GM18526 (cell line): ENCODE measurements at regions not wholly inside any gene's neighbourhood (a gene's known extent, or its start where the extent isn't known, plus 50 kb on each side); places are given as distances from the start of the nearest gene placed in this dataset.

Source experiments
- POLR2A ChIP-seq: IDR thresholded peaks from 3 replicates; pipeline ENCODE4 v1.6.1; 2011; ENCODE audit not compliant: insufficient read length; ENCODE audit errors: extremely low read depth

DNA sequence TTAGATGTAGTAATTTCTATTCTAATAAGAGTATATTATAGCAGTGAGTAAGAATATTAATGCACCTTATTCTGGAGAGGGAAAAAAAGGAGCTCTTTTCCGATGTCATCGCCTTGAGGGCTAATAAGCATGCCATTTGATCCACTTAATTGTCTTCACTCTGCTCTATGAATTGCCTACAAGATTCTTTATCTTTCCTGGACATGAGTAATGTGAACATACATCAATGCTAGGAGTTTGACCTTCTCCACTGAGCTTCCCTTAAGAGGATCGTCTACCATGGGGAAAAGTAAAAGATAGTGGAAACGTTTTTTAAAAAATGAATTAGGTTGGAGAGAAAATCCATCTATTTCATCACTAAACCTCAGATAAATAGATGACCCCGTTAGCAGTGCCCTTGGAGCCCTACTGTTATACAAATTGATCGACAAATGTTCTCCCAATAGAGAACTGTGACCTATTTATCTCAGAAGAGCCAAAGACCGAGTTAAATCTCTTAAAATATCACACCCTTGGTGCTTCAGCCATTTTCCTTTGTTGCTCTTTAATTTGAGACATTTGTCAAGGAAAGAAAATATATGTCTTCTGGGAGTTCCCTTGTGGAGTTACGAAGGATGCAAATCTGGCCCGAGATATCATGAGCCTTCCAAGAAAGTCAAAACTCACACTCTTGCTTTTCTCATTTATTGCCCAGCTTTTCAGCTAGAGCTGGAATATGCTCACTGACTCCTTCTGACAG lies 898.5 kb downstream of the KCNJ2 start:
- TF ChIP-seq POLR2A: no peak

DNA sequence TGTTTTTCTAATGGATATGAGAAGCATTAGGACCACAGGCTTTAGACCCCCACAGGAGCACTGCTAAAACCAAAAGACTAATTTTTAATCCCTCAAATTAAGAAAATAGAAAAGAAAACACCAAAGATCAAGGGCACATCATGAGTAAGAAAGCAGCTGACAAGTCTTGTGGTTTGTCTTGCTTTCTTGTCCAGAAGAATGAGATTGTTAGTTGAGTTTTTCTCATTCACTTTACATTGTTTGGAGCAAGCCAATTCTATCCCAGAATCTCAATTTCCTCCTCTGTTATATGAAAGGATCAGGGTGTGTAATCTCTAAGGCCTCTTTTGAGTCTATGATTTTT lies 899.0 kb downstream of the KCNJ2 start:
- no peak for TF ChIP-seq POLR2A

DNA sequence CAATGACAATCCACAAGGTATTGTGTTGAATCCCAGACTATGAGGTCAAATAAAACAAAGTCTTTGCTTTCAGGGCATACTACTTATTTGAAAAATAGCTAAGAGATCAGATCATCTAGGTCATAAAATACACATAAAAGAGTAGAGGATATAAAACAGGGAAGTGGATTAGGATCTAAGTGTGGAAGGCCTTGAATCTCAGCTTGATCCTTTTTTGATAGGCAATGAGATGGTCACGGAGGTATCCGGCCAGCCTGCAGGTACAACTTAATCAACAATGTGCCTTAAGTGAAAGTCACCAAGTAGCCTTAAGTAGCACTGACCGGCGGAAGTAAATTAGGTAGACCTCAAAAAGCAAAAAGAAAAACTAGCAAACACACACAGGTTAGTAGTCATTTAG lies 901.7 kb downstream of the KCNJ2 start:
- TF ChIP-seq POLR2A: no peak

DNA sequence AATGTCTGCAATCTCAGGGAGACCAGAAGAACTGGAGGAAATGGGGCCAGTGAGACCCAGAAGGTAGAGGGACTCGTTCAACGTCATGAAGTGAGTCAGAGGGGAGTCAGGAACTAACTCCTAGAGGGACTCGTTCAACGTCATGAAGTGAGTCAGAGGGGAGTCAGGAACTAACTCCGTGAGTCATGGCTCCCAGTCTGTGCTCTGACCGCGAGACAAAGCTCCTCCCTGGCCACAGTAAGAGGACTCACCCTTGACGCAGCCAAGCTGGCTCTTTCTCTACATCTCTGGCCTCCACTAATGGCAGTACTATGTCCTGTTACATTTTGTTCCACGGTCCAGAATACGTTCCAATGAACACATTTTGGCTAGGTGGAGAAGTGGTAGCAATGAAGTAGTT lies 902.5 kb downstream of the KCNJ2 start:
- TF ChIP-seq POLR2A: no peak

DNA sequence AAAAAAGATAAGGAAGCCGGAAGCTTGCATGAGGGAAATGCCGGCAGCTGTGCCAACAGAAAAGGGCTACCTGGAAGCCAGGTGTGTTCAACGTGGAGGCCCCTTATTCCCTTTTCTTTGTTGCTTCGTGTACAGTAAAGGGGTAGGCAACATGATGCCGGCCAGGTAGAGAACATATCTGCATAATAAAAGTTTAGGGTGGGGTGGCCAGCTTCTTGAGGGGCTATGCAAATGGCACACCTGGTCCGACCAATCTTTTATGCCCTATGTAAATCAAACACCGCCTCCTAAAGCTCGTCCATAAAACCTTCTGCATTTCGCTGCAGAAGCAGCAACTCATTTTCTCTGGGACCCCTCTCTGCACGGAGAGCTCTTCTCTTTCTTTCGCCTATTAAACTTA lies 911.6 kb downstream of the KCNJ2 start:
- no peak for TF ChIP-seq POLR2A

DNA sequence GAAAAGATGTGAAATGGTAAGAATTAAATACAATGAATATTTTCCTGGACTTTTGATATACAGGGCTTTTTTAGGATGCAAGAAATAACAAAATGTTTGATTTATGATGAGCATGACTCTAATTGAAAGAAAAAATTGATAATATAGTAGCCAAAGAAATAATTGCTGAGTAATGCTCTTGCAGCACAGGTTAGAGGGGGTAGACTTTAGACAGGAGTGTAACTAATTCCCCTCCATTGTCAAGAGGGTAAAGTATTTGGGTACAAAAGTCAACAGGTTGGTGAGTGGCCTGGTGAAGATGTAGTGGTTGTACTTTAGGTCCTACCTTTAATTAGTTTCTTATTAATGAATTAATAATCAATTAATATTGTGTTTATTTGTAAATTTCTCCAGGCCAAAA lies 912.3 kb downstream of the KCNJ2 start:
- TF ChIP-seq POLR2A: no peak

DNA sequence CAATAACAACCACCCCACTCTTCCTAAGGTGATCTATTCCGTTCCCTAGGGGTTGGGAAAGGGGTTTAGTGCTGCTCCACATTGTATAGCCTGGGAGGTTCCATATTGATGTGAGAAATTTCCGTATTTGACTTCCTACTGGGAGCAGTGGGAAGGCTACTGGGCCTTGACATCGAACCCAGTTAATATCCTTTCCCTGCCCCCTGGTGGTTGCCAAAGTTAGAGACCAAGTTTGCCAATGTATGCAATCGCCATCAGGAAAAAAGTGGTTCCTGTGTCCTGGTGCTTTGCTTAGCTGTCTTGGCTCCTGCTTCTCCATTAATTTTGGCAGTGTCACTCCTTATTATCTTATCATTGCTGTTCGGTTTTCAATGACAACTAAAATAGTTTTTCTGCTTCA lies 914.9 kb downstream of the KCNJ2 start:
- no peak for TF ChIP-seq POLR2A

DNA sequence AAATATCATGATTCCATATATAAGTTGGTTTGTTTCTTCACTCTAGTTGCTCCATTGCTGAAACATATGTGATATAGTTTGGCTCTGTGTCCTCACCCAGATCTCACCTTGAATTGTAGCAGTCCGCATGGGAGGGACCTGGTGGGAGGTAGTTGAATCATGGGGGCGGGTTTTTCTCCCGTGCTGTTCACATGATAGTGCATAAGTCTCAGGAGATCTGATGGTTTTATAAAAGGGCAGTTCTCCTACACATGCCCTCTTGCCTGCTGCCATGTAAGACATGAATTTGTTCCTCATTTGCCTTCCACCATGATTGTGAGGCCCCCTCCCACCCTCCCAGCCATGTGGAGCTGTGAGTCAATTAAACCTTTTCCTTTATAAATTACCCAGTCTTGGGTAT lies 915.5 kb downstream of the KCNJ2 start:
- no peak for TF ChIP-seq POLR2A

DNA sequence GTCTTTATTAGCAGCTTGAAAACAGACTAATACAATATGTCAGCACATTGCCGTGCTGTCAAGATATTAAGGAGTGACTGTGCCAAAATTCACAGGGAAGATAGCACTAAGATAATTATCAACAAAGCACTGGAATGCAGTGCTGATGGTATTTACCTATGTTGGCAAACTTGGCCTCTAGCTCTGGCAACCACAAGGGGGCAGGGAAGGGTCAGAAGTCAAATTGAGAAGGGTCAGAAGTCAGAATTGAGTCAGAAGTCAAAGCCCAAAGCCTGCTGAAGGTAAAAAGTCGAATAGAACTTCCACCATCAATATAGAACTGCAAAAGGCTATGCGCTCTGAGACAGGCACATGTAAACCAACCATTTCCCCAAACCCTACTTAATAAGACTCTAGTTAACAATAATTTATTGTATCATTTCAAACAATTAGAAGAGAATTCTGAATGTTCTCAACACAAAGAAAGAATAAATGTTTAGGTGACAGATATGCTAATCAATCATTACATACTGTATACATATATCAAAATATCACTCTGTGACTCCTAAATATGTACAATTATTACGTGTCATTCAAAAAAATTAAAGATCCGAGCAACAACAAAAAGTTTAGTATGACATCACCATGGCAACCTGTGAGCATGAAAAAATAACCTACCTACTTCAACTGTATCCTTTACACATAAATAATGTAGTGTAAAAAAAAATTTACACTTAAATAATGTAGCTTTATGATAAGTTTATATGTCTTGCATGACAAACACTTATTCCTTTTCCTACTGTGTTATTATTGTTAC lies 916.1 kb downstream of the KCNJ2 start:
- TF ChIP-seq POLR2A: no peak

DNA sequence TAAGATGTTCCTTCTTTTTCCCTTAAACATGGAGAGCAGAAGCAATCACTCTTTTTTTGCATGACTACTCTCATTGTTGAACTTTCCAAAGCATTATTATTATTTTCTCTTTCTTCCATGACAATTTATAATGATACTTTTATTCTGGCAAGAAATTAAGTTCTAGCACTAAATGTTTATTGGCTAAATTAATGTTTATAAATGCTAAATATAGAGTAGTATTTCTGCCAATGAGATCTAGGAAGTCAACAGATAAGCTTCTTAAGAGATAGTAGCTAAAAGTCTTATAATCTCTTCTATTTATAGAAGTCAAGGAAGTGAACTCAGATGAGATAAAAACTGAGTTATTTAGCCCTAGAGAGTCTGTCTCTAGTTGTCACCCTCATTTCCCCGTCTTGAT lies 920.1 kb downstream of the KCNJ2 start:
- no peak for TF ChIP-seq POLR2A

DNA sequence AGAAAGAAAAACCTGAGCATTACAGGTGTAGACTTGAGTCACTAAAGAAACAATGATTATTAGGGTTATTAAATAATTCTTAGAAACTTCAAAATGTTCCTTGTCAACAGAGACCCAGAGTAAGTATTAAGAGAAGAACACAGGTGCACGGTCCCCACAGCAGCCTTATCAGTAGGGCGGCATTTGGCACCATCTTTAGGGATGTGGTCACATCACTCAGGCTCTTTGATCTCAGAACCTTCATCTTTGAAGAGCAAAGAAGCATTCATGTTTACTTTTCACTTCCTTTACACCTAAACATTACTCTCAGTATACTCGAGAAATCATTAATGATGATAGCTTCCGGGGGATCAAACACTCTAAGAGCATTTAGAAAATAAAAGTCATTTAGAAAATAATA lies 928.7 kb downstream of the KCNJ2 start:
- no peak for TF ChIP-seq POLR2A

DNA sequence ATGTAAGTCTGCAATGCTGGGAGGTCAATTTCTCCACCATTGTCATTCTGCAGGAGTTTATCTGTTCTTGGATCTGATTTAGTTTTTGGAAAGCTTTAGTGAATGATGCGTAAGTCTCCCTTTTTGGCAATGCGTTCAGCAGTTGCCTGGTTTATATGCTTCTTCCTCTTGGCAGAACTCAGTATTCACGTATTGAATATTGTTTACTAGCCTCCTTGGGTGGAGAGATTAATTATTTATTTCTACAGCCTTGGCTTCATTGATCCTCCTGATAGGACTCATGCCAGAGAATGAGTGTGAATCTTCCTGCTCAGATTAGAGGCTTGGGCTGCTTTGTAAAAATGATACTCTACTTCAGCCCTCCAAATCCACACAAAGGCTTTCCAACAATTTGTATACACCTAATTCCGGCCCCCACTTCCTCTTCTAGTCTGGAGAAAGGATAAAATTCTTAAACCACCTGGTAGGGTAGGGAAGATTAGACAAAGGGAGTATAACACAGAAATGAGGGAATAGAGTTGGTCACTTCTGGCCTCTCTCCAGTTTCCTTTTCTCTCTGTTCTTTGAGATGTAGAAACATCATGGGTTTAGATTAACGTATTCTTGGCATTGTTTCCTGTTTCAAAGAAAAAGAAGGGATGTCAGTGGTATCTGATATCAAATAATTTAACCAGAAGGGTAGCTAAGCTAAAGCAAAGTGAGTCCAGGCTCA lies 929.8 kb downstream of the KCNJ2 start:
- TF ChIP-seq POLR2A: no peak

DNA sequence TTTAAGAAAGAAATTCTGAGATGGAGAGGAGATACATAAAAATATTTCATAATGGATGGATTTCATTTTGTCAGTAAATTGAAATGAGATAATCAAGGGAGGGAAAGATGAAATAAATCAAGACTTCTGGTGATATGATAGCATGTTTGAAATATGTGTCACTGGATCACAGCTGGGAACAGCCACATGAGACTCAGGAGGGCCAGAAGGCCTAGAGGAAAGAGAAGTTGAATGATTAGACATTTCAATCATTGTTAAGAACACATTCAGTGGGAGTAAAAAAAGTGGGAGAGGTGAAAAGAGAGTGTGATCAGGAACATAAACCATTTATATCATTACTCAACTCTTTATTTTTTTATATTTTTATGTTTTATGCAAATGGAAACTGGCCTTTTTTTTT lies 933.4 kb downstream of the KCNJ2 start:
- no peak for TF ChIP-seq POLR2A

DNA sequence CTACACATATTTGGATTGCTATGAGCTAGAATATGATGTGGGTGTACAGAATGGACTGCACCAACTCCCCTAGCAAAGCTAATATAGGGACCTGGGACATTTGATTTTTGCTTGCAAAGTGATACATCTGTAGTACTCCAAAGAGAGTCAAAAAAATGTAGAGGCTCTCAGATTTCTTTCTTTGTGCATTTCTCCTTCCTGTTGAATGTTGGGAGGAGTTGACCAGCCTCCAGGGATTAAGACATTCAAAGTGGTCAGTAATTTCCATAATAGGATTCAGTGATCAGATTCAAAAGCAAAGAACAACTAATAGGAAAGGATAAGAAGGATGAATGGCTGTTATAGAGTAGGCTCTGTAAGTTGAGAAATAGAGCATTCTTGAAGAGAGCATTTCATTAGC lies 934.9 kb downstream of the KCNJ2 start:
- no peak for TF ChIP-seq POLR2A

DNA sequence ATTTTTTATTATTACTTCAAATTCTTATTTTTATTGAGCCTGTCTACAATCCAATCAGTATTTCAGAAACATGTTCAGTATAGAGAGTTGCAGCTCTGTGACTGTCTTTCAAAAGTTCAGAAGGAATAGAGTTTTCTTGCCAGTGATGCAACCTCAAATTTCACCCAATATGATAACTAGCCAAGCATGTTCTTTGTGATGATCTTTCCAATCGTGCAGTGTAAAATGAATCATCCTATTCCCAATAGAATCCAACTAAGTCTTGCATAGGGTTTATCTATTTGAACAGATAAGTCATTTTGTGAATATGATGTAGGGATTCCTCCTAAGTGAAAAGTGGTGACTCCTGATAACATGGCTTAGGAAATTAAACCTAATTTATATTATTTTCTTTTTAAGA lies 937.8 kb downstream of the KCNJ2 start:
- no peak for TF ChIP-seq POLR2A

DNA sequence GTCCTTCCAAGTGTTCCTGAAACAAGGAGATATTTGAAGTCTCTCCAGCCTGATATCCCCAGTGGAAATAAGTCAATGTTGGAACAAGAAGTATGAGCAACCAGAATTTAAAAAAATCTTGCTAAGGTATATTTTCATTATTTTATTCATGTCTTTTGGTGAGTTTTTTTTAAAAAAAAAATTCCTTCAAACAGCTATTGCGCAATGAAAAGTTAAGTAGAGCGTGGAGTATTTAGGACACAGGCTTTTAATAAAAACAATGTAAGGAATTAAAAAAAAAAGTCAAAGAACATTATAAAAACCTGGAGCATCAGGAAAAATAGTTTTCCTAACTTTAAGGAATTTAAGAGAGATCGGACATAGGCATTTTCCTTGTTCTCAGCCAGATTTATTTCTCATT lies 940.4 kb downstream of the KCNJ2 start:
- TF ChIP-seq POLR2A: no peak
